ENCODE measurements at regions not wholly inside any gene's neighbourhood (a gene's known extent, or its start where the extent isn't known, plus 50 kb on each side); places are given as distances from the start of the nearest gene placed in this dataset.

- TF ChIP-seq POU6F1 (CRISPR knock-in tag; IDR thresholded peaks at IDR 0.05; ENCODE audit: borderline replicate concordance, low read depth) = no peak
- TF ChIP-seq ESRRG (CRISPR knock-in tag; IDR thresholded peaks at IDR 0.05) = no peak
- TF ChIP-seq, protein P1, sequence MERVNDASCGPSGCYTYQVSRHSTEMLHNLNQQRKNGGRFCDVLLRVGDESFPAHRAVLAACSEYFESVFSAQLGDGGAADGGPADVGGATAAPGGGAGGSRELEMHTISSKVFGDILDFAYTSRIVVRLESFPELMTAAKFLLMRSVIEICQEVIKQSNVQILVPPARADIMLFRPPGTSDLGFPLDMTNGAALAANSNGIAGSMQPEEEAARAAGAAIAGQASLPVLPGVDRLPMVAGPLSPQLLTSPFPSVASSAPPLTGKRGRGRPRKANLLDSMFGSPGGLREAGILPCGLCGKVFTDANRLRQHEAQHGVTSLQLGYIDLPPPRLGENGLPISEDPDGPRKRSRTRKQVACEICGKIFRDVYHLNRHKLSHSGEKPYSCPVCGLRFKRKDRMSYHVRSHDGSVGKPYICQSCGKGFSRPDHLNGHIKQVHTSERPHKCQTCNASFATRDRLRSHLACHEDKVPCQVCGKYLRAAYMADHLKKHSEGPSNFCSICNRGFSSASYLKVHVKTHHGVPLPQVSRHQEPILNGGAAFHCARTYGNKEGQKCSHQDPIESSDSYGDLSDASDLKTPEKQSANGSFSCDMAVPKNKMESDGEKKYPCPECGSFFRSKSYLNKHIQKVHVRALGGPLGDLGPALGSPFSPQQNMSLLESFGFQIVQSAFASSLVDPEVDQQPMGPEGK (CRISPR knock-in tag; IDR thresholded peaks at IDR 0.05; ENCODE audit: borderline replicate concordance) = no peak
Observed at GRCh38 chr20:7820897-7821296, 119.4 kb downstream of the HAO1 start.

Measured in SK-N-SH treated with all-trans-retinoic acid at 6 μM for 48 hours (cell line).